Epidermal melanocyte (primary cell): ENCODE measurements at regions not wholly inside any gene's neighbourhood (a gene's known extent, or its start where the extent isn't known, plus 50 kb on each side); places are given as distances from the start of the nearest gene placed in this dataset.

ENCODE experiments used
- DNase-seq: peaks from one replicate; pipeline ENCODE4 v3.0.0; 2011; ENCODE audit warnings: low spot score; ENCODE audit not compliant: insufficient read length

- DNase-seq = no peak
These were observed 235.0 kb upstream of the HNMT start for GRCh38 chr2:137729305-137729704.

- no peak for DNase-seq
These were observed 226.7 kb upstream of the HNMT start for GRCh38 chr2:137737559-137737958.

GRCh38 chr2:137741784-137742362, 222.4 kb upstream of the HNMT start:
- no peak for DNase-seq

GRCh38 chr2:137747509-137747908, 216.8 kb upstream of the HNMT start:
- DNase-seq = no peak

- DNase-seq = no peak
These were observed 215.7 kb upstream of the HNMT start for GRCh38 chr2:137748533-137748932.

GRCh38 chr2:137764646-137765045, 199.6 kb upstream of the HNMT start:
- DNase-seq = no peak

- DNase-seq = no peak
These were observed 194.9 kb upstream of the HNMT start for GRCh38 chr2:137769406-137769805.

- DNase-seq = no peak
These were observed 194.1 kb upstream of the HNMT start for GRCh38 chr2:137770166-137770565.

GRCh38 chr2:137771064-137771463, 193.2 kb upstream of the HNMT start:
- DNase-seq = no peak

GRCh38 chr2:137772451-137772850, 191.8 kb upstream of the HNMT start:
- no peak for DNase-seq

- no peak for DNase-seq
These were observed 188.7 kb upstream of the HNMT start for GRCh38 chr2:137775529-137775928.

GRCh38 chr2:137776697-137777096, 187.6 kb upstream of the HNMT start:
- no peak for DNase-seq

- no peak for DNase-seq
These were observed 166.6 kb upstream of the HNMT start for GRCh38 chr2:137797641-137798040.

GRCh38 chr2:137799600-137799999, 164.7 kb upstream of the HNMT start:
- no peak for DNase-seq

- DNase-seq = no peak
These were observed 163.9 kb upstream of the HNMT start for GRCh38 chr2:137800386-137800785.

- no peak for DNase-seq
These were observed 163.0 kb upstream of the HNMT start for GRCh38 chr2:137801228-137801627.

GRCh38 chr2:137802038-137802437, 162.2 kb upstream of the HNMT start:
- DNase-seq = no peak

- no peak for DNase-seq
These were observed 158.0 kb upstream of the HNMT start for GRCh38 chr2:137806068-137806805.

- DNase-seq = no peak
These were observed 155.0 kb upstream of the HNMT start for GRCh38 chr2:137809252-137809651.

GRCh38 chr2:137809837-137810236, 154.4 kb upstream of the HNMT start:
- no peak for DNase-seq

- DNase-seq = no peak
These were observed 151.8 kb upstream of the HNMT start for GRCh38 chr2:137812517-137812916.

- no peak for DNase-seq
These were observed 151.1 kb upstream of the HNMT start for GRCh38 chr2:137813176-137813575.

- no peak for DNase-seq
These were observed 147.2 kb upstream of the HNMT start for GRCh38 chr2:137817058-137817457.
